Activated CD4-positive, CD25-positive, alpha-beta regulatory T cell treated with anti-CD3 and anti-CD28 coated beads, Interleukin-2, amount 50 U/mL, for 72 hours (primary cell): ENCODE measurements at regions not wholly inside any gene's neighbourhood (a gene's known extent, or its start where the extent isn't known, plus 50 kb on each side); places are given as distances from the start of the nearest gene placed in this dataset.

ENCODE experiments used
- DNase-seq: peaks from one replicate; pipeline ENCODE4 v3.0.0; 2021

DNA sequence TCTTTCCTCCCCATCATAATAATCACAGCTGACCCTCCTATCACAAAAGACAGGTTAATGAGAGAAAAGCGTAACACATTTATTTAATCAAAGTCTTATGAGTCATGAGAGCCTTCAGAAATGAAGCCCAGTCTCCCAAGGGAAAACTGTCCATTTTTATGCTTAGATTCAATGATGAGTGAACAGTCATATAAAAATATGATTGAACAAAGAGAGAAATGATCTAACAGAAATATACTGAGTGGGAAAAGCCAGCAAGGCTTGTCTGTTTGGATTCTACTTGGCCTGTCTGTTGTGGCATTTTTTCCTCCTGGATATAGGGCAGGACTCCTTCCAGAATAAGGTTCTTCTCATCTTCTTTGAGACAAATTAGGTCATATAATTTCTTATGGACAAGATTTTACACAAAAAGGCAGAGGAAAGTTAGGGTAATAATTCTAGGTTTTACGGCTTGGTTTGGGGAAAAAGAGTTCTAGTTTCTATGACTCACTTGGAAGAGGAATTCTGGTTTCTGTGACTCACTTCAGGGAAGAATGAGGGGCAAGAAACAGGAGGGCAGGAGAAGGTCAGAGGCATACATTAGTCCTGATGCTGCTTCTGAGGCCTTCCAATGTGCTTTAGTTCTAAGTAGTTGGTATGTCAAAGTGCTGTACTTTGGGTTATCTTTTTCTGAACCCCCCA lies 534.2 kb downstream of the ZIC1 start:
- DNase-seq = no peak

DNA sequence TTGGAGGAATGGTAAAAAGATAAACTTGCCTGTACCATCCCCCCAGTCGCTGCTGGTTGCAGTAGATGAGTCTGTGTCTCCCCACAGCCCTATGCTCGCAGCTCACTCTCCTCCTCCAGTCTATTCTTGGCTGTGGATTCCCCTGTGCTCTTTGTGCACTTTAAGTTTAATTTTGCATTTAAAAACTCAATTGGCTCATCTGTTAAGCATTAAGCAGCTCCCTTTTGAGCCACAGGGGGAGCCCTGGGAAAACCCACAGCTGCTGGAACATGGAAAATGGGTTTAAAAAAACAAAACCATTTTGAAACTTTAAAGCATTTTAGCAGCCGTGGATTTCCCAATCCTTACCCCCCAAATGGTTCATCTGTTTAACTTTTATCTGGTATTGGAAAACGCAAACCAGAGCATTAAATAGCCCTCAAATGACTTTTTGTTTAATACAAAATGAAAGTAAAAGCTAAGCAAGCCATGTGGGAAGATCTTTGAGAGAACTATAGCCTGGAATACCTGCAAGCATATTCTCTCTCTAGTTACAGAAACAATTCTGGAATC lies 536.9 kb downstream of the ZIC1 start:
- DNase-seq = no peak

DNA sequence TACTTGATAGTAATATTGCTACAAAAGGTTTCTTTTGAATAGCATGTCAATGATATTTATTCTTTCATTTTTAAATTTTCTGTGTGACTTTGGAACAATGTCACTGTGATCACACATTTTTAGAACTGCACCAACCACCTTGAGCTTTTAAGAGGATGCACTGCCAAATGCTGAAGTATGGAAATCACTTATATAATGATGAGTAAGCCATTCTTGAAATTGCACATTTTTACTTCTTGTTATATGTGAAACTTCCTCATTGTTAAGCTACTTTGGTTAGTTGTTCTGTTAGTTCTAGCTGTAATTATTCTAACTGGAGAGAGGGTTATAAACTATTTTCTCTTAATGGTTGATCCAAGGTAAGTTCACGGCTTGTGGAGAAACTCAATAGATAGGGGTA lies 547.5 kb downstream of the ZIC1 start:
- DNase-seq = no peak

DNA sequence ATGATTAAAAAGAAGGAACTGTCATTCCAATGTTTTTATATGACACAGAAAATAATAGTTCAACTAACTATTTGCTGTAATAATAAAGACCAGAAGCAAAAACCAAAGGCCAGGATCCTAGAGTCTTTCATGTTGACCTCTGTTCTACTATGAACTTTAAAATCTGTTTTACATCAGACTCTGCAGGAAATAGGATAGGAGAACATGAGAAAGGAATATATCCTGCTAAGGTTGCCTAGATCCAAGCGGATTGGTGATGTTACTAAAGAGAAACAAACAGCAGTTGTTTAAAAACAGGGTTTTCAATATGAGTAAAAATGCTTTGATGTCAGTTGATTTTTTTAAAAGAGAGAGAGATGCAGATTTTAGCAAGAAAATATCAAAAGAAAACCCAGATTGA lies 549.6 kb downstream of the ZIC1 start:
- DNase-seq = no peak

DNA sequence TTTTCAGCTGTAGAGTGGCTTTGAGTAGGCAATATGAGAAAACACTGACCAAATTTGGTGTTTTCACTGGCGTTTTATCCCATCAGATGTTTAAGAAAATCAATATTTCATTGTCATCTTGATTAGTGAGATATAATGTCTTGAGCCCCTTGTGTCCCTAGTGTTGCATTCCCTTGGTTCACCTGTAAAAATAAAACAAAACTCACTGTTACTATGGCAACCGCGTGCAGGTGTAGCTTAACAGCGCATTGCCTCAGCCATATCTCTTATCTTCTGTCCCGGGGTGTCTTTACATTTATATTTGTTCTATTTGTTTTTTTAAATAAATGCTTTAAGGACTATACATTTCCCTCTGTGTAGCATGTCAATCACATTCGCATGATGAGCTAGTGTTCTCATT lies 551.6 kb downstream of the ZIC1 start:
- DNase-seq = no peak

DNA sequence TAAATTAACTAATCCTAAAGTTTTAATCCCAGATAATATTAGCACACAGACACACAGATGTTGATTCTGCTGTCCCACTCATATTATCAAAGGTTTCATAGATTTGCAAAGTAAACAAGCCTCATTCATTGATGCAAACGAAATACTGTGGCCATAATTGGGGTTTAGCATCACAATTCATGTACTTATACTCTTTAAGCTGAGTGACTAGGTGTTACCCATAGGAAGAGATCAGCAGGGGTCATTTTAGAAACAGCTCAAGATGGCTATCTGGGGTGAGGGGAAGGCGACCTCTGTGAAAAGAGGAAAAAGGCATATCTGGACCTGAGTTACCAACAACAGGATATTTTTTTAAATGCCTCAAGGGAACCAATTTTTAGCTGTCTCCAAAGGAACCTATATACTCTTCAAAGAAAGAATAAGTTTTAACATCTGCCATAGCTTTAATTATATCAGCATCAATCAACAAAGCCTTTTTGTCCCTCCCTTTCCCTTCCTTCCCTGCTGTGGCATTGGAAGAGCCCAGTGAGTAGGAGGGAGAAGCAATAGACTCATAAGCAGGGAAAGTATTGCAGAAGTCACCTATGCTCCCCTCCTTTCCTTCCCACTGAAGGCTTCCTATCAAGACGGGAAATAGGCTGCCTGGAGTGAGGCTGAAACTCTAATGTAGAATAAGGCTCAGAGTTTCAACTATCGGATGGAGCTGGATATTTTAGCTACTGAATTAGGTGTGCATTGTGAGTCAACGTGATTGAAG lies 553.4 kb downstream of the ZIC1 start:
- DNase-seq = no peak

DNA sequence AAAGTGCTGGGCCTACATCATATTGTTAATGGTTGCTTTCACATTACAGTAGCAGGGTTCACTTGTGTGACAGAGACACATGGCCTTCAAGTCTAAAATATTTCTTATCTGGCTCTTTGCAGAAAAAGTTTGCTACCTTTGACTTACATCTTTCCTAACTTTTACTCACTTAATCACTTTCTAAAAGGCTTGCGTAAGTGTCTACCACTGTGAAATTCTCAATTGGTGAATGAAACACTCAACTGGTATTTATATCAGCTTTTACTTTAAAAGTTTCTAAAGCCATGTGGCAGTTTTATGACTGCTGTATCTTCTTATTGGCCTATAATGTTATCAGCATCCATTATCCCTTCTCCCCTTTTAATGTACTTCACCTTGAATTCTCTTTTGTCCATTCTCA lies 554.5 kb downstream of the ZIC1 start:
- no peak for DNase-seq

DNA sequence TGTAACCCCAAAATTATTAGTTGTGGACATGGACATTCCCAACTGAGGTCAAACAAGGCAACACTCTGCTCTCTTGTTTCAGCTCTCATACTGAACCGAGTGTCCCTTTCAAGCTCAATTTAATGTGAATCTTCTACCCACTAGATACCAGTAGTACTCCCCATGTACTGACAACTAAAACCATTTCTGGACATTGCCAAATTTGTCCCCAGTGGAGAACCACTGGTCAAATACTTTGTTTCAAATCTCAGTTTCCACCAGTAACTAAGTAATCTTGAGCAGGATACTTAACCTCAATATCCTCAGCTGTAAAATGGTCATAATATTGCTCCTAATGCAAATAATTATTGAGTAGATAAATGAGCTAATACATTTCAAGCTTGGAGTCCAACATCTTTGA lies 566.0 kb downstream of the ZIC1 start:
- no peak for DNase-seq

DNA sequence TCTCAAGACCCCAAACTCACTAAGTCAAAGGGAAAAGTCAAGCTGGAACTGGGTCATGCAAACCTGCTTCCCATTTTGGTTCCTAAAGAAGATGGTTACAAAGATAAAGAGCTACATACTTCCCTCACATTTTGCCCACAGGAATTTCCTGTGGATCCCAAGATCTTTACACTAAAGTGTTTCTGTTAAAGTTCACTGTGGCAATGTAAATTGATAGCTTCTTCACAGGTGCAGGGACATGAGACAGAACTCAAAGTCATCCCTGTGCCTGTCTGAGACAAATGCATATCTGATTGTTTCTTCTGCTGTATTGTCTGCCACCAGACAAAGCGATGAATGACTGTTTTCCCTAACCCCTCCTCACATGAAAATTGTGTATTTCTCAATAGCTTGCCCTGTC lies 567.8 kb downstream of the ZIC1 start:
- DNase-seq = no peak

DNA sequence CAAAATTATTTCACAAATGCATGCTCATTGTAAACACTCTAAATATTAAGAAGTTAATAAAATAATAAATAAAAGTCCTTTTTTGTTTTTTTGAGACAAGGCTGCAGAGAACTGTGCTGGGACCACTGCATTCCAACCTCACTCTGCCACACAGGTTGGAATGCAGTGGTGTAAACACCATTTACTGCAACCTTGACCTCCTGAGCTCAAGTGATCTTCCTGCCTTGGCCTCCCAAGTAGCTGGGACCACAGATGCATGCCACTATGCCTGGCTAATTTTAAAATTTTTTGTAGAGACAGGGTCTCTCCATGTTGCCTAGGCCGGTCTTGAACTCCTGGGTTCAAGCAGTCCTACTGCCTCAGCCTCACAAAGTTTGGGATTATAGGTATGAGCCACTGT lies 578.4 kb downstream of the ZIC1 start:
- no peak for DNase-seq

DNA sequence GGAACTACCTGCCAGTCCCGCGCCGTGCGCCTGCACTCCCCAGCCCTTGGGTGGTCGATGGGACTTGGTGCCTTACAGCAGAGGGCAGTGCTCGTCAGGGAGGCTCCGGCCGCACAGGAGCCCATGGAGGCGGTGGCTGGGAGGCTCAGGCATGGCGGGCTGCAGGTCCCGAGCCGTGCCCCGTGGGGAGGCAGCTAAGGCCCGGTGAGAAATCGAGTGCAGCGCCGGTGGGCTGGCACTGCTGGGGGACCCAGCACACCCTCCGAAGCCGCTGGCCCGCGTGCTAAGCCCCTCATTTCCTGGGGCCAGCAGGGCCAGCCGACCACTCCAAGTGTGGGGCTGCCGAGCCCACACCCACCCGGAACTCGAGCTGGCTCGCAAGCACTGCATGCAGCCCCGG lies 580.2 kb downstream of the ZIC1 start:
- no peak for DNase-seq

DNA sequence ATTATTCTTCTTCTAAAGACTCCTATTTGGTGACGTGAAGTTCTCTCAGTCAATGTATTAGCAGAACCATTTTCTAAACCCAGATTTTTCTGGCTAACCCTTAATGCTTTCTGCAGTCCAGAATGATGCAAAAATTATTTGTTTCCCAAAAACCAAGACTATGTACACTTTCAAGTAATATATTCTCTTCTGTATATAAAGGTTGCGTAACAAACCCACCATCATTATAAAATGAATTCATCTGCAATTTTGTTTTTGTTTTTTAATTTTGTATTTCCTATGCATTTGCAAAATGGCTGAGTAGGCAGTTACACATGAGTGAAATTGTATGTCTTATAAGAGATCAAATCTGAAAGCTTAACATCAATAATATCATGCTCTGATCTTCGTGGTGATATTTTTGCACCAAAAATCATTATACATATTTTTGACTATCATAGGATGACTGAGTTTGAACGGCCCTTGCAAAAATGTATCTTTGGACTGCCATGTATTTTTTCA lies 593.6 kb downstream of the ZIC1 start:
- no peak for DNase-seq

DNA sequence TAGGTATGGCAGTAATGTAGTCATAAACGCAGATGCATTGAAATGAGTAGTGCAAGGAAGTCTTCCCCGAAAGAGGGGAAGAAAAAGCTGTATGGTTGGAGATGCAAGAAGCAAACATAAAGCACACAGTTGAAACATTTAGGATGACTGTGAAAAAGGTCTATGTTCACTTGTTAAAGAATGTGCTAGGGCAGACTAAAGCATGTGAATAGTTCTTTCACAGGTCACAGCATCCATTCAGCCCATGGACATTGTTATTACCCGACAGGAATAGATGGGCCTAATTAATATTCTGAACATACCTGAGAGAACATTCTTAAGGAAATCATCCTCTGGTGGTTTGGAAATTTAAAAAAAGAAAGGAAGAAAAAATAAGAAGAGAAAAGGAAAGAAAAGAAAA lies 595.2 kb downstream of the ZIC1 start:
- DNase-seq = no peak

DNA sequence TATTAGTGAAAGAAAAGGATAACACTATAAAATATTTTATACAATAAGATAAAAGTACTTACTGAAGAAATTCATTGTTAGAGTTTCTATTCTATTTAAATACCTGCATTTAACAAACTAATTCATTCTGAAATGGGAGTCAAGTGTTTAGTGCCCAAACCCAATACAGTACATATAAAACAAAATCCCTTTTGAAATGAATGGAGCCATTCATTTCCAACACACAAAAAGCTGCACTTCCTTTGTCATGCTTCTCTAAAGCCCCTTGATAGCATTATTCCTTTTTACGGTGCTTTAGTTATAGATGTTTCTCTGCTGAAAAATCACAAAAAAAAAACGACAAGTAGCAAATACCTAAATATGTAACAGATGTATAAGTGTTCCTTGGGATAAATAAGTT lies 596.3 kb downstream of the ZIC1 start:
- no peak for DNase-seq

DNA sequence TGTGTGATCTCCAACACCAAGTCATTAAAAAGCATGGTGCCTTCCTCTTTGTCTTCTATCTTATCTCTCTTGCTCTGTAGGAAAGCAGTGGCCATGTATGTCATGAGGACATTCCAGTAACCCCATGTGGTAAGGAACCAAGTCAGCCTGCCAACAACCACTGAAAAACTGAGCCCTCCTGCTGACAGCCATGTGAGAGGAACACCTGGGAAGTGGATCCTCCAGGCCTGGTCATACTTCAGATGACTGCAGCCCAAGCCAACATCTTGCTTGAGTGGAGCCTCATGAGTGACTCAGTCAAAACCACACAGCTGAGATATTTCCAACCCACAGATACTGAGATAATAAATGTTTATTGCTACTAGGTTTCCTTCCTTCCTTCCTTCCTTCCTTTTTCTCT lies 597.3 kb downstream of the ZIC1 start:
- no peak for DNase-seq

DNA sequence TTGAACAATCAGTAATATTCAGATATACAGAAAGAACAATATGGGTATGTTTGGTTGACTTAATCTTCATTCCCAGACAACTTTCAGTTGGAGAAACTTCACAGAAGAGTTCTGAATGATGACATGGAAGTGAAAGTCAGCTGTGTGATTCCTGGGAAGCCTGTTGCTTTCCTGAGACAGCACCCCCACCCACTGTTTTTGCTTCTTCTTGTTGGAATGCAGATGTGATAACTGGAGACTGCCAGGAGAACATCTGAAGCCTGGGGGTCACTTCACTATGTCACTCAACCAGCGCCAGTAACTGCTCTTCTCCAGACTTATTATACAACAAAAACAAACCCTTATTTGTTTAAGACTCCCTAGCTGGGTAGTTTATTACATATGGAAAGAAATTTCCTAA lies 599.4 kb downstream of the ZIC1 start:
- no peak for DNase-seq

DNA sequence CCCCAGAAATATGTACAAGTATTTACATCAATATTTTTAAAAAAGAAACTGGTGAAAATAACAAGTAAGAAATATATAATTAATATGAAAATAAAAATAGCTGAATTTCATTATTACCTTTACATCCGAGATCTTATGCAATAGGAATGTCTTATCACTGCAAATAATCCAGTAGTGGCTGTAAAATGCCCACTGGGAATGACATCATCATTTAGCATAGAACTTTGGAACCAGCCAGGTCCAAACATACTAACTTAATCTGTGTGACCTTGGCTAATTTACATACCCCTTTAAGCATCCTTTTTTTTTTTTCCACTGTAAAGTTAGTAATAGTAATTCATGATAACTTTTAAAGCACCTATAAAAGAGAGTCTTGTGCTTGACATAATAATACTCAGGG lies 611.7 kb downstream of the ZIC1 start:
- DNase-seq = no peak

DNA sequence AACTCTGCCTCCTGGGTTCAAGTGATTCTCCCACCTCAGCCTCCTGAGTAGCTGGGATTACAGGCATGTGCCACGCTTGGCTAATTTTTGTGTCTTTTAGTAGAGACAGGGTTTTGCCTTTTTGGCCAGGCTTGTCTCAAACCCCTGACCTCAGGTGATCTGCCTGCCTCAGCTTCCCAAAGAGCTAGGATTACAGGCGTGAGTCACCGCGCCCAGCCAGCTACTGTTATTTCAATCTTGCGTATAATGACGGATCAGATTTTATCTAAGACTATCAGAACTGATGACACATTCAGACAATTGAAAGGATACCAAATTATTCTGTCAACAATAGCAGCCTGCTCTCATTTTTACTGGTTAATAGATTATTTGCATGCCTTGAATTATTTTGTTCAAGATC lies 612.2 kb downstream of the ZIC1 start:
- DNase-seq = no peak

DNA sequence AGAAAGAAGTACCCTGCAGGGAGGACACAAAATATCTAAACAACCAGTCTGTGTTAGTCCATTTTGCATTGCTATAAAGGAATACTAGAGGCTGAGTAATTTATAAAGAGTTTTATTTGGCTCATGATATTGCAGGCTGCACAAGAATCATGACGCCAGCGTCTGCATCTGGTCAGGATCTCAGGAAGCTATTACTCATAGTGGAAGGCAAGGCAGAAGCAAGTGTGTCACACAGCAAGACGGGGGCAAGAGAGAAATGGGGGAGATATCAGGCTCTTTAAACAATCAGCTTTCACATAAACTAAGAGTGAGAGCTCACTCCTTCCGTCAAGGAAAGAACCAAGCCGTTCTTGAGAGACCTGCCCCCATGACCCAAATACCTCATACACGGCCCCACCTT lies 614.8 kb downstream of the ZIC1 start:
- DNase-seq = no peak

DNA sequence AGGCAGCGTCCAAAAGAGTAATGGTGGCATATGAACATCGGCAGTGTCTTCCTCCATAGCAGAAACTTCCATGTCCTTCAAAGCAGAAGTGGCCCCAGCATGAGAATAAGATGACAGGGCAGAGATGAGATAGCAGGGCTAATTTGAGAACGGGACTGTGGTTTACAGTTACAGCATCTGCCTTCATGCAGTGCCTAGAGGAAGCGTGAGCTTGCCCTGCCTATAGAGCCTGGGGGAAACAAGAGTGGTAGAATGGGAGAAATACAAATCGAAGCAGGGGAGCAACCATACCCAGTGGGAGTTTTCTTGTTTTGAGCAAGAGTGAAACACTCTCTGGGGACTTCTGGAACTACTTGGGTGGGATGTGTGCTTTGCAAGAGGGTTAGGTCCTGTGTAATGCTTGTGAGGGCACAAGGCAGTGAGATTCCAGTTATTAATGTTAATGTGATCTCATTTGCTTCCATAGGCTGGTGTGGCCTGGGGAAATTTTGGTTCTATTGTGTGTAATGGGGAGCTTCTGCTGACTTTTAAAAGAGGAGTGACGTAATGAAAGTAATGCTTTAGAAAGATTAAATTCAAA lies 616.9 kb downstream of the ZIC1 start:
- DNase-seq = no peak

DNA sequence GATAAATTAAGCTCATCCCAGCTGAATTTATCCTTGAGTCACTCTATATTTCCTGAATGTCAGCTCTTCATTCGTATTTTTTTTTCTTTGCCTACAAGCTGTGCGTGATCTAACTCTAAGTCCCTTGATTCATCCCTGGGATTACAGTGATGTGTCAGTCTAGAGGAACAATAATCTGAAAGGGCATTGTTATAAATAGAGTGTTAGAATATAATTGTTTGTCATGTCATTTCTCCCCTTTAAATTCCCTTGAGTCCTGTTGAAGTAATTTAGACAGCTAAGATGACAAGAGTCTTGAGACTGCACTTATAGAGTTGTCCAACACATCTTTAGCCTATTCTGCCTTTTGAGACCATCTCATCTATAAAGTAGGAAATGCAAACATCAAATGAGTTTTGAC lies 621.8 kb downstream of the ZIC1 start:
- no peak for DNase-seq

DNA sequence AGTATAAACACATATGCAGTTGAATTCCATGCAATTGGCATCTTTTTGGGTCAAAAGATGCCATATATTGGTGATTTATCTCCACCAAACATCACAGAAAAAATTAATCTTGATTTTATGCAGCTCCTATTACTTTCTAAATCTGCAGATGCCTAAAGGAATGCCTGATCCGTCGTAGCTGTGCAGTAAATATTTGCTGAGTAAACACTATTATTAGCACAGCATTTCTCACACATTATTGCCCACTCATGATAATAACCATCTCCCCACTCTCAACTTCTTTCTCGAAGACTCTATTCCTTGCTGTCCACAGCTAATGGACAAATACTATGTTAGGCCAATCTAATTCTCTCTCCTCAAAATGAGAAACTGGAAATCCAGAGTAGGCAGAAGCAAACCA lies 625.2 kb downstream of the ZIC1 start:
- DNase-seq = no peak

DNA sequence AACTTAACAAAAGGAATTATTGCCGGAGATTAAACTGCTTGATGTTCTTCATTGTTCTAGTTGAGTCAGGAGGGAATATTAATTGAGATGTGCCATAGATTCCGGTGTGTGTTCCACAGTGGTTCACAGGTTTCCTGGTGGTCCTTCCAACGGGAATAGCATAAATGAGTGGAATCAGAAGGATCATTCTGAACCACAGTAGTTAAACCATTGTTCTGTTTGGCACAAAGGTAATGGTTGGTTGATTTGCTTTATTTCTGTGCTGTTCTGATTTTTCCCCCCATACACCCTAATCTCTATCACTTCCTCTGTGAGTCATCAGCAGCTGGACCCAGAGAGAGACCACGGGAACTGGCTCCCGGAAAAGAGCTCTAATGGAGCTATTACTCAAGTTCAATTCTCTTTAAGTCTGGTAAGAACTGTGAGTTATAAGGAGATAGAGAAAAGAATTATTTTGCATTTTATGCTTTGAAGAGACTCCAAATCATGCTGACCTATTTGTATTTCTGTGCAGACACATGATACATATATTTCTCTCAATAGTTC lies 627.2 kb downstream of the ZIC1 start:
- no peak for DNase-seq
